ENCODE measurements at regions not wholly inside any gene's neighbourhood (a gene's known extent, or its start where the extent isn't known, plus 50 kb on each side); places are given as distances from the start of the nearest gene placed in this dataset.
"Not testable (repeated sequence)": the region's sequence is repeated elsewhere in the genome, so short reads cannot be mapped to it uniquely, and the experiment has no call there.

- H3K27me3 Mint-ChIP-seq; H3K36me3 Mint-ChIP-seq (ENCODE audit: low read depth); H3K27ac Mint-ChIP-seq; H3K4me3 Mint-ChIP-seq; DNase-seq; ATAC-seq; H3K4me1 Mint-ChIP-seq: not testable (repeated sequence)
- H3K9me3 Mint-ChIP-seq: peaks cover 10% of the 10 kb centered on the region
These were observed 358.6 kb downstream of the OTUD1 start for GRCh38 chr10:23797452-23797851.

GRCh38 chr10:23804125-23804524 is 365.2 kb downstream of the OTUD1 start:
- DNase-seq: no peak
- Mint-ChIP-seq H3K4me1 (no peaks in the 10 kb centered on the region), H3K4me3 (no peak overlapping the region), H3K27ac (no peak overlapping the region), H3K9me3 (no peaks in the 10 kb centered on the region), H3K27me3 (no peaks in the 10 kb centered on the region), H3K36me3 (ENCODE audit: low read depth) (no peaks in the 10 kb centered on the region)
- ATAC-seq: no peak

DNA sequence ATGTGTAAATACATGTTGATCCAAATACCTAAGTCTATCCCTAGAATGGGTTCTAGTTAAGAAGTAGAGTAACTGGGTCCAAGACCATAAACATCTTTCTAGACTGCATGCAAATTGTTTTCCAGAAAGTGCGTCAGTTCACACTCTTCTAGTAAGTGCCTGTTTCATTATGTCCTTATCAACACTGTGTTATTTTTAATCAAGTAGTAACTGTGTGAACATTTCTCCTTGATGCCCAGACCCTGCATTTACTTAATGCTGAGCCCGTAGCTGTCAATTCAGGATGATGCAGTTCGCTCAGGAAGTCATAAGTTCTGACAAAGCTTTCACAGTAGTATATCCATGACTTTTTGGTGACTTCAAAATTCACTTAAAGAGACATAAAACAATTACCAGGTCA is 374.8 kb downstream of the OTUD1 start:
- no peaks in the 10 kb centered on the region for H3K4me1 Mint-ChIP-seq
- H3K36me3 Mint-ChIP-seq (ENCODE audit: low read depth): no peaks in the 10 kb centered on the region
- no peak overlapping the region for H3K27ac Mint-ChIP-seq
- H3K4me3 Mint-ChIP-seq: no peak overlapping the region
- no peaks in the 10 kb centered on the region for H3K9me3 Mint-ChIP-seq
- peaks cover 1% of the 10 kb centered on the region for H3K27me3 Mint-ChIP-seq
- ATAC-seq (no peak), DNase-seq (no peak)

DNA sequence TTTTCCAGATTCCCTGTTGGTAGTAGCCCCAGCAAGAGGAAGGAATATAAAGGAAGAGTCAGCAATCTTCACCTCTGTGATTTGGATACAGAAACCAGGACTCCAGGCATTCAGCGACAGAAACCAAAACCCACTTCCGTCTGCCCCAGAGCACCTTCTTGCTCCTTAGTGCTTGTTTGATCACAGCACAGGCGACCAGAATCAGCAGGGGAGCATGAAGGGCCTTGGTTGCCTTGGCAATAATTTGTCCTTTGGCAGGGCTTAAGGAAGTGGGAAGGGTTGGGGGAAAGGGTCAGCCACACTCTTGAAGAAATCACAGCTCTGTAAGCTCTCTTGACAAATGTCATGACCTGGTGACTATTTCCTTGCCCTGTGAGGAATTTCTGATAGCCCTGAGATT is 379.6 kb downstream of the OTUD1 start:
- DNase-seq (no peak), ATAC-seq (no peak)
- H3K9me3 Mint-ChIP-seq: no peaks in the 10 kb centered on the region
- H3K4me1 Mint-ChIP-seq: no peaks in the 10 kb centered on the region
- no peak overlapping the region for H3K4me3 Mint-ChIP-seq
- no peaks in the 10 kb centered on the region for H3K36me3 Mint-ChIP-seq (ENCODE audit: low read depth)
- H3K27me3 Mint-ChIP-seq: peaks cover 1% of the 10 kb centered on the region
- no peak overlapping the region for H3K27ac Mint-ChIP-seq

GRCh38 chr10:23820792-23821191 is 381.9 kb downstream of the OTUD1 start:
- Mint-ChIP-seq H3K9me3 (no peaks in the 10 kb centered on the region), H3K4me1 (no peaks in the 10 kb centered on the region), H3K36me3 (ENCODE audit: low read depth) (no peaks in the 10 kb centered on the region), H3K27me3 (no peaks in the 10 kb centered on the region), H3K27ac (no peak overlapping the region), H3K4me3 (no peak overlapping the region)
- ATAC-seq (no peak), DNase-seq (no peak)

GRCh38 chr10:23824822-23825221 is 384.1 kb upstream of the KIAA1217 start:
- H3K36me3 Mint-ChIP-seq (ENCODE audit: low read depth): no peaks in the 10 kb centered on the region
- no peak overlapping the region for H3K4me3 Mint-ChIP-seq
- no peak for DNase-seq
- H3K9me3 Mint-ChIP-seq: no peaks in the 10 kb centered on the region
- H3K27ac Mint-ChIP-seq: no peak overlapping the region
- H3K27me3 Mint-ChIP-seq: no peaks in the 10 kb centered on the region
- ATAC-seq: no peak
- H3K4me1 Mint-ChIP-seq: no peaks in the 10 kb centered on the region

DNA sequence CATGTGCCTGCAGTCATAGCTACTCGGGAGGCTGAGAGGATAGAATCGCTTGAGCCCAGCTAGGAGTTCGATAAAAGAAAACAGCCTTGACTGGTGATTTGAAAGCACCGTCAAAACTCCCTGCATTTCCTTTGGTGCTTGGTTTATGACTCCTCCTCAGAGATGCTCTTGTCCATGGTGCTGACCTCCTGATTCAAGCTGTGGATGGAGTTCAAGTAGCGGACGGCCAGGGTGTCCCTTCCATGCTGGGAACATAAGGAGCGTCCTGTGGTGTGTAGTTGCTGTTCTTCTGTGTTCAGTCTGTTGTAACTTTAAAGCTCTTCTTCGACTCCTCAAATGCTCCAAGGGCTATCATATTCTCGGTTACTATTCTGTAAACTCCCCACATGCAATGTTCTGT is 382.5 kb upstream of the KIAA1217 start:
- Mint-ChIP-seq H3K4me3 (no peak overlapping the region), H3K36me3 (ENCODE audit: low read depth) (no peaks in the 10 kb centered on the region)

GRCh38 chr10:23829556-23829955 is 379.4 kb upstream of the KIAA1217 start:
- H3K9me3 Mint-ChIP-seq: no peaks in the 10 kb centered on the region
- H3K4me1 Mint-ChIP-seq: no peaks in the 10 kb centered on the region
- no peaks in the 10 kb centered on the region for H3K36me3 Mint-ChIP-seq (ENCODE audit: low read depth)

More for the DNA sequence above, 382.5 kb upstream of the KIAA1217 start:
- Mint-ChIP-seq H3K4me1 (no peaks in the 10 kb centered on the region), H3K9me3 (no peaks in the 10 kb centered on the region), H3K27me3 (no peaks in the 10 kb centered on the region), H3K27ac (no peak overlapping the region)
- peak; percentile 2 for DNase-seq
- ATAC-seq: no peak

DNA sequence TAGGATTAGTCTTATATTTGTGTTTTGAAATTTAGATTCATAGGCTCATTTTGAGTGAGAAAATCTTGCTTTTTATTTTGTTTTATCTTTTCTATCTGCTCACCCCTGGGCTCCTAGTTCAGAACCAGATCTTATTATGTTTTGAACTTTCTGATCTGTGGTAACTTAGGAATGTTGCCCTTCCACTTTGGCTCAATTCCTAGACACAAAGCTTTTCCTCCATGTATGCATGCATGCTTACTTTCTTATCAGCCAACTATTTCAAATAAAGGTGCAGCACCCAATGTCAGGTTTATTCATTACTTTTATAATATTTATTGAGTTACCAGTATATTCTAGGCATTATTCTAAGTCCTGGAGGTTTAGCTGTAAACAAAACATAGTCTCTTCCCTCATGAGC is 374.8 kb upstream of the KIAA1217 start:
- peaks cover 2% of the 10 kb centered on the region for H3K27me3 Mint-ChIP-seq
- H3K4me3 Mint-ChIP-seq: no peak overlapping the region
- H3K9me3 Mint-ChIP-seq: no peaks in the 10 kb centered on the region
- no peaks in the 10 kb centered on the region for H3K36me3 Mint-ChIP-seq (ENCODE audit: low read depth)
- DNase-seq (no peak), ATAC-seq (no peak)
- no peaks in the 10 kb centered on the region for H3K4me1 Mint-ChIP-seq
- no peak overlapping the region for H3K27ac Mint-ChIP-seq

More at GRCh38 chr10:23829556-23829955, 379.4 kb upstream of the KIAA1217 start:
- ATAC-seq (no peak), DNase-seq (no peak)
- Mint-ChIP-seq H3K27me3 (peaks cover 2% of the 10 kb centered on the region), H3K4me3 (no peak overlapping the region), H3K27ac (no peak overlapping the region)

GRCh38 chr10:23850631-23851030 is 358.3 kb upstream of the KIAA1217 start:
- DNase-seq: no peak
- Mint-ChIP-seq H3K9me3 (peaks cover 14% of the 10 kb centered on the region), H3K36me3 (ENCODE audit: low read depth) (no peaks in the 10 kb centered on the region), H3K4me1 (no peaks in the 10 kb centered on the region), H3K27me3 (peaks cover 3% of the 10 kb centered on the region), H3K27ac (no peak overlapping the region), H3K4me3 (no peak overlapping the region)
- ATAC-seq: no peak

DNA sequence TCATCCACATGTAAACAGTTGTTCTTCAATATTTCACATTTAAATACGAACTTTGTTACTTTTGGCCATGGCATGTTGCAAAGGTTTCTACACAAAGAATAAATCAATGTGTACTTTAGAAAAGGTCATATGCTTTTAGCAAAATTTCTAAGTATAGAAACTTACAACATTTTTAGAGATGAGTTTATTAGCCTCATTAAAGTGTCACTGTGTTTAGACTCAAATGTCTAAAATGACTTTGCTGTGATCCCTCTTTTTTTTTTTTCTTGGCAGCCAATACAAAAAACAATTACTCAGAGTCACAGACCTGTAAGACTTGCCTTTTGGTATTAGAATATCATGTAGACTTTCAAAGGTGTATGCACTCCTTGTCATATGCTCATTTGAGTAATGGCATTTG is 349.3 kb upstream of the KIAA1217 start:
- Mint-ChIP-seq H3K36me3 (ENCODE audit: low read depth) (no peaks in the 10 kb centered on the region), H3K27ac (no peak overlapping the region), H3K9me3 (no peaks in the 10 kb centered on the region), H3K4me1 (no peaks in the 10 kb centered on the region), H3K4me3 (no peak overlapping the region), H3K27me3 (no peaks in the 10 kb centered on the region)
- ATAC-seq: no peak
- no peak for DNase-seq

- Mint-ChIP-seq H3K4me3 (no peak overlapping the region), H3K9me3 (no peaks in the 10 kb centered on the region), H3K27me3 (no peaks in the 10 kb centered on the region), H3K4me1 (no peaks in the 10 kb centered on the region), H3K36me3 (ENCODE audit: low read depth) (no peaks in the 10 kb centered on the region), H3K27ac (no peak overlapping the region)
- no peak for DNase-seq
- ATAC-seq: no peak
These were observed 344.2 kb upstream of the KIAA1217 start for GRCh38 chr10:23864631-23865147.

GRCh38 chr10:23866985-23867384 is 342.0 kb upstream of the KIAA1217 start:
- ATAC-seq: not testable (repeated sequence)

GRCh38 chr10:23868121-23868520 is 340.8 kb upstream of the KIAA1217 start:
- DNase-seq: no peak
- H3K27me3 Mint-ChIP-seq: peaks cover 4% of the 10 kb centered on the region
- H3K36me3 Mint-ChIP-seq (ENCODE audit: low read depth): no peaks in the 10 kb centered on the region
- no peaks in the 10 kb centered on the region for H3K4me1 Mint-ChIP-seq
- H3K27ac Mint-ChIP-seq: no peak overlapping the region
- no peak overlapping the region for H3K4me3 Mint-ChIP-seq
- no peak for ATAC-seq
- H3K9me3 Mint-ChIP-seq: no peaks in the 10 kb centered on the region

More at GRCh38 chr10:23866985-23867384, 342.0 kb upstream of the KIAA1217 start:
- H3K4me1 Mint-ChIP-seq; H3K27ac Mint-ChIP-seq; H3K9me3 Mint-ChIP-seq; H3K27me3 Mint-ChIP-seq; DNase-seq; H3K36me3 Mint-ChIP-seq (ENCODE audit: low read depth); H3K4me3 Mint-ChIP-seq: not testable (repeated sequence)

- Mint-ChIP-seq H3K4me3 (no peak overlapping the region), H3K36me3 (ENCODE audit: low read depth) (no peaks in the 10 kb centered on the region), H3K9me3 (no peaks in the 10 kb centered on the region), H3K27me3 (peaks cover 4% of the 10 kb centered on the region), H3K27ac (no peak overlapping the region), H3K4me1 (no peaks in the 10 kb centered on the region)
- ATAC-seq: no peak
- no peak for DNase-seq
These were observed 339.4 kb upstream of the KIAA1217 start for GRCh38 chr10:23869548-23869947.

DNA sequence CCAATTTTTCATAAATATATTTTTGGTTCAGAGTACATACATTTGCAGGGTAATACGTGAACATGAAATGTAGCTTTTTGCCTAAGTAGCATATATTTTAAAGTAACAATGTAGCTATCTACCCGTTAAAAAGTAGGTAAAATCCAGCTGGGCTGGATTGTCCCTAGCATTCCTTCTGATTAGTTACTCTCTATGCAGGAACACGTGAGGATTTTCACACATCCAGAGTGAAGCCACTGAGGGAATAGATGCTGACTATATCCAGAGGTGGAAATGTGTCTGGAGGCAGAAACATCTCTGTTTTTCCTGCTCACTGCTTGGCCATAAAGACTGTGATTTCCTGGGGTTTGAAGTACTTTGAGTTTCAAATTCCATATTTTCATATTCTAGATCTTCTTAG is 338.9 kb upstream of the KIAA1217 start:
- Mint-ChIP-seq H3K9me3 (no peaks in the 10 kb centered on the region), H3K4me3 (no peak overlapping the region), H3K36me3 (ENCODE audit: low read depth) (no peaks in the 10 kb centered on the region), H3K27me3 (peaks cover 4% of the 10 kb centered on the region), H3K4me1 (no peaks in the 10 kb centered on the region), H3K27ac (no peak overlapping the region)
- ATAC-seq: no peak
- DNase-seq: no peak
